SH-SY5Y (cell line): ENCODE measurements at regions not wholly inside any gene's neighbourhood (a gene's known extent, or its start where the extent isn't known, plus 50 kb on each side); places are given as distances from the start of the nearest gene placed in this dataset.

Experiments used
- GATA2 ChIP-seq: IDR thresholded peaks from 2 replicates; pipeline ENCODE4 v1.6.1; 2011; ENCODE audit warnings: mild to moderate bottlenecking, low read depth, low read length
- GATA3 ChIP-seq: IDR thresholded peaks from 2 replicates; pipeline ENCODE4 v1.6.1; 2011; ENCODE audit warnings: low read depth, mild to moderate bottlenecking, low read length, moderate library complexity

GRCh38 chr1:61013946-61014667, 68.3 kb upstream of the NFIA start:
- TF ChIP-seq GATA2 (no peak), GATA3 (no peak)
